Activated naive CD4-positive, alpha-beta T cell treated with anti-CD3 and anti-CD28 coated beads, Interleukin-2, amount 50 U/mL, for 72 hours (primary cell): ENCODE measurements at regions not wholly inside any gene's neighbourhood (a gene's known extent, or its start where the extent isn't known, plus 50 kb on each side); places are given as distances from the start of the nearest gene placed in this dataset.

Source experiments
- ATAC-seq, 2 donors: fragments of 150-1000 bp; cut with Tn5 transposase; 2 replicates each; pipeline ENCODE4 v1.10.0; 2021; ENCODE audit warnings: mild to moderate bottlenecking in 2 of 2, moderate library complexity in 2 of 2
- DNase-seq, 2 donors: peaks; one replicate each; pipeline ENCODE4 v3.0.0; 2021 to 2022; ENCODE audit warnings: low spot score in 2 of 2
- H3K27ac Mint-ChIP-seq, 2 donors: one replicate each; pipeline ENCODE4 v1.8.0; 2022; ENCODE audit warnings: mild to moderate bottlenecking in 2 of 2, mixed read lengths in 2 of 2
- H3K36me3 Mint-ChIP-seq, 2 donors: one replicate each; pipeline ENCODE4 v1.8.0; 2022; ENCODE audit warnings: mixed read lengths in 2 of 2
- H3K9me3 Mint-ChIP-seq, 2 donors: one replicate each; pipeline ENCODE4 v1.8.0; 2022; ENCODE audit warnings: mixed read lengths in 2 of 2

DNA sequence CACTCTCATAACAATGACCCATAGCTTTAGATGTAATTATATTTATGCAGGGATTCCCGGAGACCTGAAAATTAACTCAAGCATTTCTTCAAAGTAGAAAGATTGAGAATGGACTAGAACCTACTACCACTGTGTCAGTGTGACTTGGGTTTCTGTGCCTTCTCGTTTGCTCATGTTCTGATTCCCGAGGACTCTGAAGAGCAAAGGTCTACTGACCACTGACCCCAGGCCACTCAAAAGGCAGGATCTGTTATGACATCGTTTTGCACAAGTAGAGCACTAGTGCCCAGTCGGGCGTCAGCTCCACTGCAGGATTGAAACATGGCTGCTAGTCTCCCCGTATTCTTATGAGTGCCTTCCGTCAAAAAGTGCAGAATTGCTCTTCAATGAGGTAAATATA, 53.8 kb upstream of the DHRS4 start:
- no peaks in the 10 kb centered on the region for H3K36me3 Mint-ChIP-seq
- no peak for ATAC-seq
- no peak for DNase-seq
- no peak overlapping the region for H3K27ac Mint-ChIP-seq
- H3K9me3 Mint-ChIP-seq = no peaks in the 10 kb centered on the region

DNA sequence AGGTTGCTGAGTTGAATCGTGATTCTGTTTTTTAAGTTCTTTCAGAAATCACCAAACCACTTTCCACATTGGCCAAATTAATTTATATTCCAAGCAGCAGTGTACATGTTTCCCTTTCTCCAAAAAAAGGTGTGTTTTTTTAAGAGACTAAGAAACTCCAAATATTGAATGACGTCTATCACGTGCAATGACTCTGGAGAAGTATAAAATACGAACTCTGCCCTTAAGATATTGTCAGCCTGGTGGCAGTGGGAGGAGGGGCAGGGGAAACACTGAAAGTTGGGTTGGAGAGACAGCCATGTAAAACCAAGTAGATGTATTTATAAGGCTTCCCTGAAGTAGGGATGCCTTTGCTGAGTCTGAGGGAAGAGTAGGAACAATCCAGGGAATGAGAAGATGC, 50.1 kb upstream of the DHRS4 start:
- no peak for DNase-seq
- H3K36me3 Mint-ChIP-seq = no peaks in the 10 kb centered on the region
- H3K9me3 Mint-ChIP-seq = no peaks in the 10 kb centered on the region
- ATAC-seq = no peak
- no peak overlapping the region for H3K27ac Mint-ChIP-seq
